Subcutaneous abdominal adipose tissue (tissue), 5 donors: ENCODE measurements at regions not wholly inside any gene's neighbourhood (a gene's known extent, or its start where the extent isn't known, plus 50 kb on each side); places are given as distances from the start of the nearest gene placed in this dataset.

Experiments used
- H3K27ac ChIP-seq: one replicate; pipeline ENCODE4 v1.7.0; 2013; ENCODE audit warnings: low read depth, mild to moderate bottlenecking, inconsistent platforms, low read length, moderate library complexity
- H3K27me3 ChIP-seq, 5 donors: one replicate each; pipeline ENCODE4 v1.7.0; 2013; ENCODE audit warnings: low read length in 5 of 5, inconsistent platforms in 1 of 5; ENCODE audit not compliant: control insufficient read depth in 5 of 5, insufficient read depth in 4 of 5
- H3K36me3 ChIP-seq, 5 donors: one replicate each; pipeline ENCODE4 v1.7.0; 2013; ENCODE audit warnings: low read length in 5 of 5; ENCODE audit not compliant: control insufficient read depth in 5 of 5, insufficient read depth in 5 of 5
- H3K4me1 ChIP-seq, 5 donors: one replicate each; pipeline ENCODE4 v1.7.0; 2013; ENCODE audit warnings: low read length in 5 of 5, mild to moderate bottlenecking in 3 of 5, moderate library complexity in 1 of 5; ENCODE audit not compliant: control insufficient read depth in 5 of 5, insufficient read depth in 5 of 5
- H3K4me3 ChIP-seq, 5 donors: one replicate each; pipeline ENCODE4 v1.7.0; 2013; ENCODE audit warnings: low read length in 5 of 5, low read depth in 1 of 5
- H3K9ac ChIP-seq, 5 donors: one replicate each; pipeline ENCODE4 v1.7.0; 2013; ENCODE audit warnings: low read length in 5 of 5, mild to moderate bottlenecking in 4 of 5, moderate library complexity in 3 of 5
- H3K9me3 ChIP-seq, 5 donors: one replicate each; pipeline ENCODE4 v1.7.0; 2013; ENCODE audit warnings: low read length in 5 of 5; ENCODE audit not compliant: control insufficient read depth in 5 of 5
- donor health status: healthy.
- donor health status: healthy.
- donor health status: healthy.
- donor health status: healthy.
- donor health status: healthy.

GRCh38 chr1:219049501-219049900 lies 124.2 kb upstream of the LYPLAL1 start:
- Histone ChIP-seq H3K27ac (no peak overlapping the region), H3K27me3 (no peaks in the 10 kb centered on the region), H3K36me3 (no peaks in the 10 kb centered on the region), H3K9me3 (no peaks in the 10 kb centered on the region), H3K4me1 (peaks cover 0 to 8% (median 0%) of the 10 kb centered on the region in 5 donors), H3K9ac (no peak overlapping the region), H3K4me3 (peak overlapping the region in 3 of 5 donors; percentile 4 to 45 (median 17))

- Histone ChIP-seq H3K4me1 (peaks cover 0 to 8% (median 0%) of the 10 kb centered on the region in 5 donors), H3K4me3 (no peak overlapping the region), H3K9ac (no peak overlapping the region), H3K36me3 (no peaks in the 10 kb centered on the region), H3K27me3 (no peaks in the 10 kb centered on the region), H3K9me3 (no peaks in the 10 kb centered on the region), H3K27ac (no peak overlapping the region)
Observed at GRCh38 chr1:219050086-219050821, 123.4 kb upstream of the LYPLAL1 start.

- no peak overlapping the region for H3K27ac ChIP-seq
- H3K36me3 ChIP-seq: no peaks in the 10 kb centered on the region
- no peak overlapping the region for H3K9ac ChIP-seq
- no peaks in the 10 kb centered on the region for H3K9me3 ChIP-seq
- H3K4me1 ChIP-seq: peaks cover 0 to 8% (median 0%) of the 10 kb centered on the region in 5 donors
- no peak overlapping the region for H3K4me3 ChIP-seq
- H3K27me3 ChIP-seq: no peaks in the 10 kb centered on the region
Observed at GRCh38 chr1:219050822-219051125, 122.9 kb upstream of the LYPLAL1 start.

GRCh38 chr1:219051547-219051946 lies 122.1 kb upstream of the LYPLAL1 start:
- Histone ChIP-seq H3K27me3 (no peaks in the 10 kb centered on the region), H3K4me3 (no peak overlapping the region), H3K9me3 (no peaks in the 10 kb centered on the region), H3K4me1 (peaks cover 0 to 8% (median 0%) of the 10 kb centered on the region in 5 donors), H3K9ac (no peak overlapping the region), H3K36me3 (no peaks in the 10 kb centered on the region), H3K27ac (no peak overlapping the region)

GRCh38 chr1:219058891-219059820 lies 114.5 kb upstream of the LYPLAL1 start:
- H3K36me3 ChIP-seq: no peaks in the 10 kb centered on the region
- H3K27ac ChIP-seq: no peak overlapping the region
- no peaks in the 10 kb centered on the region for H3K4me1 ChIP-seq
- no peak overlapping the region for H3K9ac ChIP-seq
- no peaks in the 10 kb centered on the region for H3K27me3 ChIP-seq
- H3K9me3 ChIP-seq: peaks cover 0 to 5% (median 0%) of the 10 kb centered on the region in 5 donors
- no peak overlapping the region for H3K4me3 ChIP-seq

GRCh38 chr1:219060798-219061197 lies 112.9 kb upstream of the LYPLAL1 start:
- Histone ChIP-seq H3K27me3 (no peaks in the 10 kb centered on the region), H3K36me3 (no peaks in the 10 kb centered on the region), H3K27ac (no peak overlapping the region), H3K4me1 (no peaks in the 10 kb centered on the region), H3K4me3 (no peak overlapping the region), H3K9me3 (peaks cover 0 to 5% (median 0%) of the 10 kb centered on the region in 5 donors), H3K9ac (no peak overlapping the region)

GRCh38 chr1:219062161-219062560 lies 111.5 kb upstream of the LYPLAL1 start:
- Histone ChIP-seq H3K36me3 (no peaks in the 10 kb centered on the region), H3K4me1 (peaks cover 0 to 7% (median 0%) of the 10 kb centered on the region in 5 donors), H3K27me3 (no peaks in the 10 kb centered on the region), H3K9me3 (peaks cover 0 to 3% (median 0%) of the 10 kb centered on the region in 5 donors), H3K27ac (no peak overlapping the region), H3K4me3 (no peak overlapping the region), H3K9ac (no peak overlapping the region)

- Histone ChIP-seq H3K36me3 (no peaks in the 10 kb centered on the region), H3K9ac (no peak overlapping the region), H3K9me3 (no peaks in the 10 kb centered on the region), H3K27me3 (no peaks in the 10 kb centered on the region), H3K27ac (peak overlapping the region; percentile 40), H3K4me3 (no peak overlapping the region), H3K4me1 (peaks cover 0 to 8% (median 0%) of the 10 kb centered on the region in 5 donors)
Observed at GRCh38 chr1:219066098-219066497, 107.6 kb upstream of the LYPLAL1 start.

- Histone ChIP-seq H3K9me3 (no peaks in the 10 kb centered on the region), H3K27me3 (no peaks in the 10 kb centered on the region), H3K36me3 (no peaks in the 10 kb centered on the region), H3K27ac (peak overlapping the region; percentile 40), H3K4me3 (no peak overlapping the region), H3K4me1 (peaks cover 0 to 8% (median 0%) of the 10 kb centered on the region in 5 donors), H3K9ac (no peak overlapping the region)
Observed at GRCh38 chr1:219066631-219067349, 106.9 kb upstream of the LYPLAL1 start.
